ENCODE measurements at regions not wholly inside any gene's neighbourhood (a gene's known extent, or its start where the extent isn't known, plus 50 kb on each side); places are given as distances from the start of the nearest gene placed in this dataset.

- Histone ChIP-seq H3K36me3 (ENCODE audit: insufficient read depth, low read length) (no peaks in the 10 kb centered on the region), H3K9me3 (ENCODE audit: control insufficient read depth, insufficient read depth, low read length) (no peaks in the 10 kb centered on the region), H3K9ac (ENCODE audit: low read depth, low read length) (no peak overlapping the region), H3K4me1 (ENCODE audit: insufficient read depth, low read length) (no peaks in the 10 kb centered on the region)
Observed at GRCh38 chr12:115042341-115042740, 358.4 kb upstream of the TBX3 start.

- Histone ChIP-seq H3K36me3 (ENCODE audit: insufficient read depth, low read length) (no peaks in the 10 kb centered on the region), H3K9me3 (ENCODE audit: control insufficient read depth, insufficient read depth, low read length) (no peaks in the 10 kb centered on the region), H3K9ac (ENCODE audit: low read depth, low read length) (no peak overlapping the region), H3K4me1 (ENCODE audit: insufficient read depth, low read length) (no peaks in the 10 kb centered on the region)
Observed at GRCh38 chr12:115037830-115038229, 353.9 kb upstream of the TBX3 start.

- Histone ChIP-seq H3K9ac (ENCODE audit: low read depth, low read length) (no peak overlapping the region), H3K36me3 (ENCODE audit: insufficient read depth, low read length) (no peaks in the 10 kb centered on the region), H3K4me1 (ENCODE audit: insufficient read depth, low read length) (no peaks in the 10 kb centered on the region), H3K9me3 (ENCODE audit: control insufficient read depth, insufficient read depth, low read length) (no peaks in the 10 kb centered on the region)
Observed at GRCh38 chr12:115035535-115036107, 351.6 kb upstream of the TBX3 start.

- Histone ChIP-seq H3K4me1 (ENCODE audit: insufficient read depth, low read length) (no peaks in the 10 kb centered on the region), H3K9ac (ENCODE audit: low read depth, low read length) (no peak overlapping the region), H3K36me3 (ENCODE audit: insufficient read depth, low read length) (no peaks in the 10 kb centered on the region), H3K9me3 (ENCODE audit: control insufficient read depth, insufficient read depth, low read length) (no peaks in the 10 kb centered on the region)
Observed at GRCh38 chr12:115032521-115032920, 348.5 kb upstream of the TBX3 start.

- Histone ChIP-seq H3K4me1 (ENCODE audit: insufficient read depth, low read length) (no peaks in the 10 kb centered on the region), H3K9ac (ENCODE audit: low read depth, low read length) (no peak overlapping the region), H3K36me3 (ENCODE audit: insufficient read depth, low read length) (no peaks in the 10 kb centered on the region), H3K9me3 (ENCODE audit: control insufficient read depth, insufficient read depth, low read length) (no peaks in the 10 kb centered on the region)
Observed at GRCh38 chr12:115030017-115030416, 346.0 kb upstream of the TBX3 start.

- Histone ChIP-seq H3K4me1 (ENCODE audit: insufficient read depth, low read length) (no peaks in the 10 kb centered on the region), H3K9ac (ENCODE audit: low read depth, low read length) (no peak overlapping the region), H3K9me3 (ENCODE audit: control insufficient read depth, insufficient read depth, low read length) (no peaks in the 10 kb centered on the region; the same call in 1 of the 2 replicates), H3K36me3 (ENCODE audit: insufficient read depth, low read length) (no peaks in the 10 kb centered on the region)
Observed at GRCh38 chr12:115024531-115024930, 340.6 kb upstream of the TBX3 start.

- Histone ChIP-seq H3K9ac (ENCODE audit: low read depth, low read length) (no peak overlapping the region), H3K36me3 (ENCODE audit: insufficient read depth, low read length) (no peaks in the 10 kb centered on the region), H3K9me3 (ENCODE audit: control insufficient read depth, insufficient read depth, low read length) (no peaks in the 10 kb centered on the region; the same call in 1 of the 2 replicates)
Observed at GRCh38 chr12:115023279-115024265, 339.6 kb upstream of the TBX3 start.

GRCh38 chr12:115020091-115020490, 336.1 kb upstream of the TBX3 start:
- no peaks in the 10 kb centered on the region for H3K4me1 ChIP-seq (ENCODE audit: insufficient read depth, low read length)
- H3K36me3 ChIP-seq (ENCODE audit: insufficient read depth, low read length), result no peaks in the 10 kb centered on the region
- H3K9ac ChIP-seq (ENCODE audit: low read depth, low read length), result no peak overlapping the region
- no peaks in the 10 kb centered on the region; the same call in 1 of the 2 replicates for H3K9me3 ChIP-seq (ENCODE audit: control insufficient read depth, insufficient read depth, low read length)

More at GRCh38 chr12:115023279-115024265, 339.6 kb upstream of the TBX3 start:
- no peaks in the 10 kb centered on the region for H3K4me1 ChIP-seq (ENCODE audit: insufficient read depth, low read length)

GRCh38 chr12:115017346-115017745, 333.4 kb upstream of the TBX3 start:
- Histone ChIP-seq H3K4me1 (ENCODE audit: insufficient read depth, low read length) (no peaks in the 10 kb centered on the region), H3K9me3 (ENCODE audit: control insufficient read depth, insufficient read depth, low read length) (no peaks in the 10 kb centered on the region; the same call in 1 of the 2 replicates), H3K9ac (ENCODE audit: low read depth, low read length) (no peak overlapping the region), H3K36me3 (ENCODE audit: insufficient read depth, low read length) (no peaks in the 10 kb centered on the region)

- H3K4me1 ChIP-seq (ENCODE audit: insufficient read depth, low read length), result no peaks in the 10 kb centered on the region
- H3K9me3 ChIP-seq (ENCODE audit: control insufficient read depth, insufficient read depth, low read length), result no peaks in the 10 kb centered on the region
- no peak overlapping the region for H3K9ac ChIP-seq (ENCODE audit: low read depth, low read length)
- no peaks in the 10 kb centered on the region for H3K36me3 ChIP-seq (ENCODE audit: insufficient read depth, low read length)
Observed at GRCh38 chr12:115013236-115013981, 329.4 kb upstream of the TBX3 start.

- Histone ChIP-seq H3K4me1 (ENCODE audit: insufficient read depth, low read length) (no peaks in the 10 kb centered on the region), H3K9me3 (ENCODE audit: control insufficient read depth, insufficient read depth, low read length) (no peaks in the 10 kb centered on the region), H3K9ac (ENCODE audit: low read depth, low read length) (no peak overlapping the region), H3K36me3 (ENCODE audit: insufficient read depth, low read length) (no peaks in the 10 kb centered on the region)
Observed at GRCh38 chr12:115012861-115013235, 328.9 kb upstream of the TBX3 start.

- no peak overlapping the region for H3K9ac ChIP-seq (ENCODE audit: low read depth, low read length)
- no peaks in the 10 kb centered on the region for H3K36me3 ChIP-seq (ENCODE audit: insufficient read depth, low read length)
- H3K9me3 ChIP-seq (ENCODE audit: control insufficient read depth, insufficient read depth, low read length), result no peaks in the 10 kb centered on the region
- no peaks in the 10 kb centered on the region for H3K4me1 ChIP-seq (ENCODE audit: insufficient read depth, low read length)
Observed at GRCh38 chr12:115011703-115012102, 327.7 kb upstream of the TBX3 start.

GRCh38 chr12:115010324-115010995, 326.5 kb upstream of the TBX3 start:
- no peaks in the 10 kb centered on the region for H3K9me3 ChIP-seq (ENCODE audit: control insufficient read depth, insufficient read depth, low read length)
- H3K9ac ChIP-seq (ENCODE audit: low read depth, low read length), result no peak overlapping the region
- H3K4me1 ChIP-seq (ENCODE audit: insufficient read depth, low read length), result no peaks in the 10 kb centered on the region
- H3K36me3 ChIP-seq (ENCODE audit: insufficient read depth, low read length), result no peaks in the 10 kb centered on the region

- Histone ChIP-seq H3K9me3 (ENCODE audit: control insufficient read depth, insufficient read depth, low read length) (no peaks in the 10 kb centered on the region), H3K9ac (ENCODE audit: low read depth, low read length) (no peak overlapping the region), H3K4me1 (ENCODE audit: insufficient read depth, low read length) (no peaks in the 10 kb centered on the region), H3K36me3 (ENCODE audit: insufficient read depth, low read length) (no peaks in the 10 kb centered on the region)
Observed at GRCh38 chr12:115008929-115009328, 325.0 kb upstream of the TBX3 start.

Data from ES-I3 (cell line).